ENCODE measurements at regions not wholly inside any gene's neighbourhood (a gene's known extent, or its start where the extent isn't known, plus 50 kb on each side); places are given as distances from the start of the nearest gene placed in this dataset.
A peak's percentile ranks its signal among the peaks of the same experiment; 100 is the strongest.
"Not testable (repeated sequence)": the region's sequence is repeated elsewhere in the genome, so short reads cannot be mapped to it uniquely, and the experiment has no call there.

DNA sequence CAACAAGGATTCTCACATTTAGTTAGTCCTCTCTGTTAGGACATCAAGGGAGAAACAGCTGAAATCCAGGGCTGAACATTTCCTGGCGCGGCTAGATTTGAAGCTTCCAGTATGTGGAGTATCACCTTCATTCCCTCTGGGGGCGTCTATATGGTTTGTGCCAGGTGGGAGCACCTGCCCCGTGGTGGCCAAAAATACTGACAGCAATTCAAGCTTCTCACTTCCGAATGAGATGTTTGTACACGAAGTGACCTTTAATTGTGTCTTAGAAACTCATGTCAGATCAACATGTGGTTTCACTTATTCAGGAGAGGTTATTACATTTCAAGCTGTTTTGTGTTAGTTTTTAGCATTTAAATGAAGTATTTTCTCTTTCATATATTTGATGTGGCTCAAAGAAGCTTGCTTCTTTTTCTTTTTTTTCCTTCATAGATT, 67.3 kb upstream of the ZNF217 start:
- no peak overlapping the region; the same call in 1 of the 2 replicates for H3K4me3 ChIP-seq (ENCODE audit: low read length)
- TF ChIP-seq ZNF274 (IDR thresholded peaks at IDR 0.05; ENCODE audit: low read depth, low read length): no peak

DNA sequence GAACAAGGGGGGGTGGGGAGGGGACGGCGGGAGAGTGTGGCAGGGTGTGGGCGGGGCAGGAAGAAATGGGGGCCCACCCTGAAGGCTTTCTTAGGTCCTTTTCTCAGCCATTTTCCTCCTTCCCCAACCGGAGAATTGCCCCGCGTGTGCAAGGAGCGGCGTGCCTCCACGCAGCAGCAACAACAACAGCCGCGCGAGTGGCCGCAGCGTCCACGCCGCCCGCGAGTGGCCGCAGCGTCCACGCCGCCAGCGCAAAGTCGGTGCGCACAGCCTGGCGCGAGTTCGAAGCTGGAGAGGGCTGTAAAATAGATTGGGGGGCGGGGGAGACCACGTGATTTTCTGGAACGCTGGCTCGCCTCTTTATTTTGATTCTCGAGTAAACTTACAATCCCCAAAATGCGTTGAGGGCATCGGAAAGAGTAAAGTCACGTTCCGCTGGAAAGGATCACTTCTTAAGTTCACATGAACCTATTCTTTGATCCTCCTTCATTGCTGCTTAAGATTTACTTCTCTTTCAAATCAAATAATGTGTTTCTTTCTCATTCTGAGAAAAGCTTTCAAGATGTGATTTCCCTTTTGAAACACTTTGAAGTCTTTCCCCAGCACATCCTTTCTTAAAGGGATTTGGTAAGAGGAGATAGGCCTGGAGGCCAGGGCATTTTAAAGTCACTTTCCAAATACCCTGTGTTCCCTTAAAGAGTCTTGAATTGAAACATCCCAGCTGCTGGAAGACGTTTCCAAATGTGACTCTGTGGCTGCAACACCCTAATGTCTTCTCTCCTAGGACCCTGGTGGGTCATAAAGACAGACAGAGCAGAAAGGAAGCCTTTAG, 66.7 kb upstream of the ZNF217 start:
- no peak for TF ChIP-seq ZNF274 (IDR thresholded peaks at IDR 0.05; ENCODE audit: low read depth, low read length)
- peak overlapping the region; percentile 72; the same call in 1 of the 2 replicates for H3K4me3 ChIP-seq (ENCODE audit: low read length)

DNA sequence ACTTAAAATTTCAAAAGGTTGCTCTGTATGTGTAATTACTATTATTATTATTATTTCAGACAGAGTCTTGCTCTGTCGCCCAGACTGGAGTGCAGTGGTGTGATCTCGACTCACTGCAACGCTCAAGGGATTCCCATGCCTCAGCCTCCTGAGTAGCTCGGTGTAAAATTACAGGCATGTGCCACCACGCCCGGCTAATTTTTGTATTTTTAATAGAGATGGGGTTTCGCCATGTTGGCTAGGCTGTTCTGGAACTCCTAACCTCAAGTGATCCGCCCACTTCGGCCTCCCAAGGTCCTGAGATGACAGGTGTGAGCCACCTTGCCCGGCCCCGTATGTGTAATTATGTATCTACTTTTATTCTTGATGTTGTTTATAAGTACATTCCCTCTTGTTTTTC, 65.3 kb upstream of the ZNF217 start:
- no peak overlapping the region for H3K4me3 ChIP-seq (ENCODE audit: low read length)
- TF ChIP-seq ZNF274 (IDR thresholded peaks at IDR 0.05; ENCODE audit: low read depth, low read length): no peak

DNA sequence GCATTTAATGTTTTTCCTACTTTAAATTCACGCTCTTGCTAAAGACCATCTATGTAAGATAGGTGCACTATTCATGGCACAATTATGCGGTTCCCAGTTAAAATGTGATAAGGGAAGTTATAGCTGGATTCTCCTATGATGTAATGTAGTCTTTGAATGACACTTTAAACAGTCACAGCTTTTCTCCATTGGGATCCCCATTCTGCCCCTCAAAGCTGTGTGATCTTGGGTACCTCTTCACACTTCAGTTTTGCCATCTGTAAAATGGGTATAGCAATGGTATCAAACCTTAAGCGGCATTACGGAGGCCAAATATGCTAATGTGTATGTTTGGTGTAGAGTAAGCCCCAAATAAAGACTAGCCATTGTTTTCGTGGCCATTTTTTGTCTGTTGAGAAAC, 64.7 kb upstream of the ZNF217 start:
- H3K4me3 ChIP-seq (ENCODE audit: low read length): no peak overlapping the region
- no peak for TF ChIP-seq ZNF274 (IDR thresholded peaks at IDR 0.05; ENCODE audit: low read depth, low read length)

DNA sequence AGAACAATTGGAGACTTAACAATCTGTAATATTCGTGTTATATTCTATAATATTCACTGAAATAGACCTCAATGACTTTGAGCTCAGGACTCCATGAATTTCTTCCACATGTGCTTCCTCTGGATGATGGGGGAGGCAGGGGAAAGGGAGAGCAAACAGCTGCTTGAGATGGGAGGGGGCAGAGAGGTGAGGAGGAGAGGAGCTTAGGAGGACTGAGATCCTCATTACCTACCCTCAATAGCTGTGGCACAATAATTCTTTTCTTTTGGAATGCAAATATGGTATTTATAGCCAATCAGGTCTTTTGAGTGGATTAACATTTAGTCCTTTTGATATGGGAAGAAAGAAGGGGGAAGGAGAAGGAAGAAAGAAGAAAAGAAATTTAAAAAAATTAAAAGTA, 64.1 kb upstream of the ZNF217 start:
- no peak overlapping the region for H3K4me3 ChIP-seq (ENCODE audit: low read length)
- TF ChIP-seq ZNF274 (IDR thresholded peaks at IDR 0.05; ENCODE audit: low read depth, low read length): no peak

DNA sequence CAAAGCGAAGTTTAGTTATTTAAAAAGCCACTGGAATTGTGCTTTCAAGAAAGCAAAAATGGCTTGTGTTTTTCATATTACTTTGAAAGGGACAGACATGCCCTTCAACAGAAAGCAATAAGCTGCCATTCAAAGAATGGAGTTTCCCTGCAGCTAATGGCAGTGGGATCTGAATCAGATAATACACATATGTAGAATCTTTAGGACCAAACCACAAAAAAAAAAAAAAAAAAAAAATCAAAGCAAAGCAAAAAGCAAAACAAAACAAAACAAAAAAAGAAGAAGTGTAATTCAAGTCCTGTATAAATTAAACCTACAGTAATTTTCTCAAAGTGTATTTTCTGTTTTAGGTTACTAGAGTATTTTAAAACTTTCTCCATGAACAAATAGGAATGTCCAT, 63.6 kb upstream of the ZNF217 start:
- no peak for TF ChIP-seq ZNF274 (IDR thresholded peaks at IDR 0.05; ENCODE audit: low read depth, low read length)
- no peak overlapping the region for H3K4me3 ChIP-seq (ENCODE audit: low read length)

DNA sequence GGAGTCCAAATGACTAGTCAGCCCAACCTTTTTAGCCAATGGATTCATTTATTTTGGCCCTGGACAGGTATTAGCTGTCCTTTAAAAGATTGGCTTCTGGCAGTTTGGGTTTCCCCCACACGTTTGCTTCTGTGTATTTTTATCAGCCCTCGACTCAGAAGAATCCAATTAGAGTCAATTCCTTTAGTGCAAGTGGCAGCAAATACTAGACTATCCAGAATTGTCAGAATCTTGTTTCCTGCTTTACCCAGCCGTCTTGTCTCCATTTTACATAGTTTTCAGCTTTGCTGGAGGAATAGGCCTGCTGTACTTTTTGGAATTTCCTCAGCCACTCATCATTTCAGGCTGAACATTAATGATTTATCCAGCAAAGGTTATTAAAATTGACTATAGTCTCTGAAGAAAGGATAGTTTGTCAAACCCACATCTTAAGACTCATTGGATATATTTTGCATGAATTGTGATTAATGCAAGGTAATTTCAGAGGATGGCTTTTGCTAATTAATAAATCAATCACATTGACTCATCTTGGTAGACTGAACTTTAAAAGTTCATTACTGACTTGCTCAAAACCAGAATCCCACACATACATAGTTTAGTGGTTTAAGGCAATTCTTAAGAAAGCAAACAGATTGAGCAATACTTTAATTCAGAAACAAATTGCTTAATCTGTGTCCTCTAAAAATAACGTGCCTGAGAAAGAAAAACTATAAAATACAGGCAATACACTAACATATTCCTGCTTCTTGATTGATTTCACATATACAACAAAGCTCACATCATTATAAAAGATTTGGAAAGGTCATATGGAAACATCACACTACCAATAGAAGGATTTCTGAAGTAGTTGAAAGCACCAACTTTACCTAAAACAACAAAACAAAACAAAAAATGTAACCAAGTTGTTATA, 62.9 kb upstream of the ZNF217 start:
- no peak overlapping the region; the same call in 1 of the 2 replicates for H3K4me3 ChIP-seq (ENCODE audit: low read length)
- no peak for TF ChIP-seq ZNF274 (IDR thresholded peaks at IDR 0.05; ENCODE audit: low read depth, low read length)

DNA sequence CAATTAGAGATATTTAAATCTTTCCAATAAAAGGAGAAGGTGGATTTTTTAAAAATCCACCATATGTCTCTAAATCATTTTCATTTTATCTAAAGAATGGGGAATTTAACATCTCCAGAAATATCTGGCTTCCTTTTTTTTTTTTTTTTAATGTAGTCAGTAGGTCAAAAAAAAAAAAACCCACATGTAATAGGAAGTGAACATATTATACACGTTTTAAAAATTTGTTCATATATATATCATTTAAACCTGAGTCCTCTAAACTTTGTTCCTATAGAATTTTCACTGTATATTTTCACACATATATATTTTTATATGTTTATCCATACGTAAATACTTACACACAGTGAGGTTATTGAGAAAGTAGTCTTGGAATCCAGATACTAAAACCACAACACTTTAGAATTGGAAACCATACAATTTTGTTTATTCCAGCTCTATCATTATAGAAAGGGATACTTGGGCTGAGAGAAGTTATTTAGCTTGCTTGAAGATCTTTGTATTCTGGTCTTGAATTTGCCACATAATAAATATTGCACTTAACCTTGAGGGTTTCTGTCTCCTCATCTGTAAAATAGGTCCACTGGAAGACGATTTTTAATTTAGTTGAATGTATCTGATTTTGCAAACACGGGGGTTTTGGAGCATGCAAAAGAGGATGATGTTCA, 62.1 kb upstream of the ZNF217 start:
- no peak for TF ChIP-seq ZNF274 (IDR thresholded peaks at IDR 0.05; ENCODE audit: low read depth, low read length)
- H3K4me3 ChIP-seq (ENCODE audit: low read length): no peak overlapping the region

DNA sequence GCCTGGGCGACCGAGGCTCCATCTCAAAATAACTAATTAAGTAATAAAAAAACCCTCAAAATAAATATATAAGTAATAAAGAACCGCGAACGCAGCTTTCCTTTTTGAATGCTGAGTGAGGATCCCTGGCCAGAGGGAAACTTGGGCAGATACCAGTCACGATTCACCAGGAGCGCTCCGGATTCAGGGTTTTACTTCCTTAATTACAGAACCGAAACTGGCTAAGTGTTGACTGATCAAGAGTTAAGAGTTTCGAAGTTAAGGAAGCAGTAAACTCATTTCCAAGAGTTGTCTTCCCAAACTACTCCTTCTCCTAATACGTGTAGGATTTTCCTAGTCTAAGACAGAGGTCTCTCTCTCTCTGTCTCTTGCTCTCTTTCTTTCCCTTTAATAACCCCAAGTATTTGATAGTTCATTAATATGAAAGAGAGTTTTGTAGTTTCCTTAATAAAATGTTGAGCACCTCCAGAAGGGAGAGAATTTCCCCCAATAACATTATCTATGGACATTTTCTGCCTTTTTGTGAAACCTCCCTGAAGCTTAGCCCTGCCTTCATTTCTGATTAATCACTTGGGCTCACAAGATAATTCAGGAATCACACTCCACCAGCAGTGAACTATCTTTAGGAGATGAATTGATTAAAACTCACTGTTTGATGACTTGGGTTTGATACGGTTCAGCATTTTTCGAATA, 61.4 kb upstream of the ZNF217 start:
- H3K4me3 ChIP-seq (ENCODE audit: low read length): peak overlapping the region; percentile 48; the same call in 1 of the 2 replicates
- no peak for TF ChIP-seq ZNF274 (IDR thresholded peaks at IDR 0.05; ENCODE audit: low read depth, low read length)

DNA sequence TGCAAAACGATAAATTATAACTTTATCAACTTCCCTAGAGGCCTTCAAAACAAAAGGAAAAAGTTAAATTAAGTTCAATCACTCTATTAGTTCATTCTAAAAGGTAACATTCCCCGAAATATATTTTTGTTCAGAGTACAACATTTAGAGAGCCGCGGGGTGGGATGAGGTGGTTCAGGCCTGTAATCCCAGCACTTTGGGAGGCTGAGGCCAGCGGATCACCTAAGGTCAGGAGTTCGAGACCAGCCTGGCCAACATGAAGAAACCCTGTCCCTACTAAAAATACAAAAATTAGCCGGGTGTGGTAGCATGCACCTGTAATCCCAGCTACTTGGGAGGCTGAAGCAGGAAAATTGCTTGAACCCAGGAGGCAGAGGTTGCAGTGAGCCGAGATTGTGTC, 60.9 kb upstream of the ZNF217 start:
- peak overlapping the region; percentile 48; the same call in 1 of the 2 replicates for H3K4me3 ChIP-seq (ENCODE audit: low read length)

DNA sequence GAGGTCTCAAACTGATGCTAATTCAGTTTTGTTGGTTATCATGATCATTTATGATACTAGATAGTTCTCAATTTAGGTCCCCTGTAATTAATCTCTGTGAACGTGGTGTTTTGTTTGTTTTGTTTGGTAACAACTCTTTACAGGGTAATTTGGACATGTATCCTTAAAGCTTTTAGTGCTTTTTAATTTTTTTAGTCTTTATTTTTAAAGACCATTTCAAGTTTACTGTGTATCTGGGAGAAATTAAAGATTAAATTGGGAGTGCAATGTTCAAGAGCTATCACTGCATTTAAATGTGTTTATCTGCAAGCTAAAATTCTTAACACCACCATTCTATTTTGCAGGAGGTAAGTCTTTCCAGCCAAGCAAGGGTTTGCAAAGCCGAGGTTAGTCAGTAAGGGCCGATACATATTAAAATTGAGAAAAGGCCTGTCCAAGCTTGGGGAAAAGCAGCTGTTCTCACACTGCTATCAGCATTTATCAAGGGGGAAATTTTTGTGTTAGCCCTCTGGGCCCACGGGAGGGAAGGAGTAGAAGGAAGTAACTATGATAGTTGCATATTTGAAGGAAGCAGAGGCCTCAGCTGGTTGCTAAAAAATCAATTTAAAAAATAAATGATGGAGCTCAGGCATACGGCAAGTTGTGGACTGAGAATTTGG, 59.3 kb upstream of the ZNF217 start:
- peak overlapping the region; percentile 50; the same call in 1 of the 2 replicates for H3K4me3 ChIP-seq (ENCODE audit: low read length)
- no peak for TF ChIP-seq ZNF274 (IDR thresholded peaks at IDR 0.05; ENCODE audit: low read depth, low read length)

DNA sequence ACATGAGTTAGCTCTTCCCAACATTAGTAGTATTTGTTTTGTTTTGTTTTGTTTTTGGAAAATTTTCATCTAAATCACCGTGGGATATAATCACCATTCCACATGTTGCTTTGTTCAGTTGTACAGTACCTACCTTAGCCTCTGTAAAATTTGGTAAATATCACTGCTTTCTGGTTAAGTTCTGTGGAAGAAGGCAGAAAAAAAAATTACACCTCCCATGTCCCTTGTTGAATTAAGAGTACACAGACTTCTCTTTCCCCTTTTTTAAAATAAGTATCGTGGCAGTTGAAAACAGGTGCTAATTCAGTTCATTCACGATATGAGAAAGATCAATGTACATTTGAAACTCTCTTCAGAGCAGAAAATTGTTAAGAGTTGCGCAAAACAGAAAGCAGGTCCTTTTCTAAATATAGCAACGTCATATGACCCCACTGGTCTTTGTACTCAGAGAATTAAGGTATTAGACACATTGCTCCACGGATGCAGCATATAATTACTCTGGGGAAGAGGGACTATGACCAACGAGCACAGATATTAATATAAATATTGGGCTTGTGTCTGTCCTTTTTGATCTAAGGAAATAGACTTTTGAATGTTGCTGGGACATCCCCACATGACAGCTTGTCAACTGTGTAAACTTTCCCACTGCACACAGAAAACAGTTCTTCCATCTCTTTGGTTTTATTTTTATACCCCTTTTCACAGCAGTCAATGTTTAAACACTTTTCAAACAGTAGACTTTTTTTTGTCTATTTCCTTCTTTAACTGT, 58.6 kb upstream of the ZNF217 start:
- H3K4me3 ChIP-seq (ENCODE audit: low read length): no peak overlapping the region; the same call in 1 of the 2 replicates
- TF ChIP-seq ZNF274 (IDR thresholded peaks at IDR 0.05; ENCODE audit: low read depth, low read length): no peak

DNA sequence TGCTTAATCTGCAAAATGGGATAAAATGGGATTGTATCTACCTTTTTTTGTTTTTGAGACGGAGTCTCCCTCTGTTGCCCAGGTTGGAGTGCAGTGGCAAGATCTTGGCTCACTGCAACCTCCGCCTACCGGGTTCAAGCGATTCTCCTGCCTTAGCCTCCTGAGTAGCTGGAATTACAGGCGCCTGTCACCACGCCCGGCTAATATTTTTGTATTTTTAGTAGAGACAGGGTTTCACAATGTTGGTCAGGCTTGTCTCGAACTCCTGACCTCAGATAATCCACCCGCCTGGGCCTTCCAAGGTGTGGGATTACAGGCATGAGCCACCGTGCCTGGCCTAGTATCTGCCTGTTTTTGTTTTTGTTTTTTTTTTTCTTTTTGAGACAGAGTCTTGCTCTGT, 55.9 kb upstream of the ZNF217 start:
- H3K4me3 ChIP-seq (ENCODE audit: low read length): not testable (repeated sequence)
